HG03159 (cell line): ENCODE measurements at regions not wholly inside any gene's neighbourhood (a gene's known extent, or its start where the extent isn't known, plus 50 kb on each side); places are given as distances from the start of the nearest gene placed in this dataset.
"Not testable (repeated sequence)": the region's sequence is repeated elsewhere in the genome, so short reads cannot be mapped to it uniquely, and the experiment has no call there.

Experiments used
- ATAC-seq: cut with Tn5 transposase; IDR thresholded peaks from one replicate; pipeline ENCODE4 v1.9.1; 2021; ENCODE audit warnings: mild to moderate bottlenecking, moderate library complexity; ENCODE audit not compliant: unreplicated experiment

GRCh38 chr7:121623130-121623872 lies 227.2 kb upstream of the FAM3C start:
- ATAC-seq: no peak

GRCh38 chr7:121621937-121622336 lies 225.8 kb upstream of the FAM3C start:
- no peak for ATAC-seq

- no peak for ATAC-seq
Observed at GRCh38 chr7:121620953-121621606, 225.0 kb upstream of the FAM3C start.

GRCh38 chr7:121620206-121620605 lies 224.1 kb upstream of the FAM3C start:
- no peak for ATAC-seq

GRCh38 chr7:121618182-121618581 lies 222.1 kb upstream of the FAM3C start:
- ATAC-seq: no peak

- no peak for ATAC-seq
Observed at GRCh38 chr7:121610243-121610642, 214.1 kb upstream of the FAM3C start.

- no peak for ATAC-seq
Observed at GRCh38 chr7:121609208-121609607, 213.1 kb upstream of the FAM3C start.

GRCh38 chr7:121608785-121609184 lies 212.7 kb upstream of the FAM3C start:
- no peak for ATAC-seq

- ATAC-seq: not testable (repeated sequence)
Observed at GRCh38 chr7:121608183-121608582, 212.1 kb upstream of the FAM3C start.

- no peak for ATAC-seq
Observed at GRCh38 chr7:121605317-121605680, 209.2 kb upstream of the FAM3C start.

- no peak for ATAC-seq
Observed at GRCh38 chr7:121604627-121605316, 208.7 kb upstream of the FAM3C start.

GRCh38 chr7:121603886-121604285 lies 207.8 kb upstream of the FAM3C start:
- no peak for ATAC-seq

GRCh38 chr7:121599887-121600286 lies 203.8 kb upstream of the FAM3C start:
- no peak for ATAC-seq

GRCh38 chr7:121595758-121596696 lies 199.9 kb upstream of the FAM3C start:
- ATAC-seq: no peak

GRCh38 chr7:121591926-121592325 lies 195.8 kb upstream of the FAM3C start:
- no peak for ATAC-seq

- no peak for ATAC-seq
Observed at GRCh38 chr7:121587435-121587834, 191.3 kb upstream of the FAM3C start.

GRCh38 chr7:121582258-121582657 lies 186.2 kb upstream of the FAM3C start:
- no peak for ATAC-seq

GRCh38 chr7:121579639-121580038 lies 183.5 kb upstream of the FAM3C start:
- ATAC-seq: no peak

- ATAC-seq: no peak
Observed at GRCh38 chr7:121578669-121579068, 182.6 kb upstream of the FAM3C start.

- ATAC-seq: no peak
Observed at GRCh38 chr7:121576148-121576917, 180.2 kb upstream of the FAM3C start.
